ENCODE measurements at regions not wholly inside any gene's neighbourhood (a gene's known extent, or its start where the extent isn't known, plus 50 kb on each side); places are given as distances from the start of the nearest gene placed in this dataset.

- DNase-seq, result no peak
Measured at GRCh38 chr2:41610501-41611190, 437.2 kb upstream of the PKDCC start.

- DNase-seq, result no peak
Measured at GRCh38 chr2:41618754-41619153, 429.1 kb upstream of the PKDCC start.

- DNase-seq, result no peak
Measured at GRCh38 chr2:41621095-41621494, 426.7 kb upstream of the PKDCC start.

- DNase-seq, result no peak
Measured at GRCh38 chr2:41621563-41621962, 426.3 kb upstream of the PKDCC start.

- no peak for DNase-seq
Measured at GRCh38 chr2:41622301-41622700, 425.5 kb upstream of the PKDCC start.

GRCh38 chr2:41626936-41627335 lies 420.9 kb upstream of the PKDCC start:
- no peak for DNase-seq

- no peak for DNase-seq
Measured at GRCh38 chr2:41634686-41635085, 413.1 kb upstream of the PKDCC start.

GRCh38 chr2:41644936-41645335 lies 402.9 kb upstream of the PKDCC start:
- no peak for DNase-seq

- DNase-seq, result no peak
Measured at GRCh38 chr2:41647468-41648050, 400.3 kb upstream of the PKDCC start.

GRCh38 chr2:41657226-41657625 lies 390.6 kb upstream of the PKDCC start:
- no peak for DNase-seq

GRCh38 chr2:41659758-41660157 lies 388.1 kb upstream of the PKDCC start:
- DNase-seq, result no peak

- no peak for DNase-seq
Measured at GRCh38 chr2:41662461-41662860, 385.4 kb upstream of the PKDCC start.

GRCh38 chr2:41663056-41663455 lies 384.8 kb upstream of the PKDCC start:
- no peak for DNase-seq

GRCh38 chr2:41668529-41668928 lies 379.3 kb upstream of the PKDCC start:
- no peak for DNase-seq

GRCh38 chr2:41678639-41679038 lies 369.2 kb upstream of the PKDCC start:
- DNase-seq, result no peak

- DNase-seq, result no peak
Measured at GRCh38 chr2:41686156-41686555, 361.7 kb upstream of the PKDCC start.

- no peak for DNase-seq
Measured at GRCh38 chr2:41691561-41691960, 356.3 kb upstream of the PKDCC start.

GRCh38 chr2:41694536-41695049 lies 353.2 kb upstream of the PKDCC start:
- no peak for DNase-seq

- DNase-seq, result no peak
Measured at GRCh38 chr2:41695198-41696113, 352.4 kb upstream of the PKDCC start.

- DNase-seq, result no peak
Measured at GRCh38 chr2:41697389-41697788, 350.4 kb upstream of the PKDCC start.

GRCh38 chr2:41698678-41699422 lies 349.0 kb upstream of the PKDCC start:
- DNase-seq, result no peak

- DNase-seq, result no peak
Measured at GRCh38 chr2:41701231-41701630, 346.6 kb upstream of the PKDCC start.

GRCh38 chr2:41703123-41703522 lies 344.7 kb upstream of the PKDCC start:
- no peak for DNase-seq

Measured in DMS153 (cell line).